A204.1 (cell line): ENCODE measurements at regions not wholly inside any gene's neighbourhood (a gene's known extent, or its start where the extent isn't known, plus 50 kb on each side); places are given as distances from the start of the nearest gene placed in this dataset.
"Not testable (repeated sequence)": the region's sequence is repeated elsewhere in the genome, so short reads cannot be mapped to it uniquely, and the experiment has no call there.

Experiments
- FAIRE-seq: peaks from 2 replicates; lab custom pipeline; 2012; peaks lifted over from hg19 to GRCh38; lab: Jason Lieb, UNC

- FAIRE-seq, result no peak
Observed at GRCh38 chr15:67920524-67921240, 80.8 kb upstream of the RNU6-1 start.

- FAIRE-seq, result no peak
Observed at GRCh38 chr15:67922106-67922675, 82.3 kb upstream of the RNU6-1 start.

GRCh38 chr15:67922971-67923945, 83.4 kb upstream of the RNU6-1 start:
- no peak for FAIRE-seq

GRCh38 chr15:67924359-67924974, 84.6 kb upstream of the RNU6-1 start:
- FAIRE-seq, result no peak

GRCh38 chr15:67925182-67925581, 85.3 kb upstream of the RNU6-1 start:
- FAIRE-seq, result no peak

GRCh38 chr15:67927501-67928168, 87.8 kb upstream of the RNU6-1 start:
- FAIRE-seq, result no peak

- no peak for FAIRE-seq
Observed at GRCh38 chr15:67928666-67929065, 88.8 kb upstream of the RNU6-1 start.

GRCh38 chr15:67930720-67931119, 90.9 kb upstream of the RNU6-1 start:
- FAIRE-seq, result no peak

GRCh38 chr15:67931861-67932260, 92.0 kb upstream of the RNU6-1 start:
- FAIRE-seq, result no peak

GRCh38 chr15:67934126-67934525, 94.3 kb upstream of the RNU6-1 start:
- FAIRE-seq, result not testable (repeated sequence)

- no peak for FAIRE-seq
Observed at GRCh38 chr15:67935244-67935643, 95.4 kb upstream of the RNU6-1 start.

GRCh38 chr15:67936258-67936657, 96.4 kb upstream of the RNU6-1 start:
- no peak for FAIRE-seq

GRCh38 chr15:67937153-67937761, 97.4 kb upstream of the RNU6-1 start:
- FAIRE-seq, result no peak

- FAIRE-seq, result not testable (repeated sequence)
Observed at GRCh38 chr15:67939179-67939578, 99.3 kb upstream of the RNU6-1 start.

- not testable (repeated sequence) for FAIRE-seq
Observed at GRCh38 chr15:67939588-67940323, 99.9 kb upstream of the RNU6-1 start.

- no peak for FAIRE-seq
Observed at GRCh38 chr15:67940324-67940719, 100.5 kb upstream of the RNU6-1 start.

GRCh38 chr15:67941648-67942310, 101.9 kb upstream of the RNU6-1 start:
- FAIRE-seq, result no peak

GRCh38 chr15:67943475-67943874, 103.6 kb upstream of the RNU6-1 start:
- FAIRE-seq, result no peak

GRCh38 chr15:67944010-67944641, 104.3 kb upstream of the RNU6-1 start:
- no peak for FAIRE-seq

GRCh38 chr15:67945131-67945530, 105.3 kb upstream of the RNU6-1 start:
- no peak for FAIRE-seq
